GM12878 (cell line): ENCODE measurements at regions not wholly inside any gene's neighbourhood (a gene's known extent, or its start where the extent isn't known, plus 50 kb on each side); places are given as distances from the start of the nearest gene placed in this dataset. TPM values are rescaled to one million over a fixed set of nuclear protein-coding genes. Genes with fewer than 3 reads are reported as not detected.

ENCODE experiments used
- small RNA-seq: library from RNA; depleted of rRNA; stranded (forward); fragments of <200 nt; gene quantifications from one replicate; pipeline ENCODE3, GENCODE V24; 2014

Small RNA genes lying in the stretch of these regions (small RNA-seq; reads per million reads assigned to genes)
- not detected for gene RF00425
- not detected for gene RN7SKP52
- gene RNA5SP148: not detected
- gene RNU6-1120P: not detected
